Prostate gland (tissue), 2 donors: ENCODE measurements at regions not wholly inside any gene's neighbourhood (a gene's known extent, or its start where the extent isn't known, plus 50 kb on each side); places are given as distances from the start of the nearest gene placed in this dataset.

Source experiments
- POLR2A ChIP-seq: fragments of 450-650 bp; IDR thresholded peaks from one replicate; pipeline ENCODE4 v1.6.1; 2016; ENCODE audit warnings: antibody characterized with exemption, mild to moderate bottlenecking
- POLR2AphosphoS5 ChIP-seq: sonication (generic); formaldehyde crosslinking; IDR thresholded peaks from one replicate; pipeline ENCODE4 v1.6.1; 2017; ENCODE audit warnings: antibody characterized with exemption
- TF ChIP-seq, protein P1 (sequence below), 4 experiments: fragments of 200-600 bp in 2 of 4; fragments of 450-650 bp in 2 of 4; sonication (generic) in 2 of 4; IDR thresholded peaks; 1 replicate in 3 of 4; 2 replicates in 1 of 4; pipeline ENCODE4 v1.5.1; 2016 to 2019; ENCODE audit warnings: antibody characterized with exemption in 4 of 4, mild to moderate bottlenecking in 2 of 4, moderate library complexity in 2 of 4

DNA sequence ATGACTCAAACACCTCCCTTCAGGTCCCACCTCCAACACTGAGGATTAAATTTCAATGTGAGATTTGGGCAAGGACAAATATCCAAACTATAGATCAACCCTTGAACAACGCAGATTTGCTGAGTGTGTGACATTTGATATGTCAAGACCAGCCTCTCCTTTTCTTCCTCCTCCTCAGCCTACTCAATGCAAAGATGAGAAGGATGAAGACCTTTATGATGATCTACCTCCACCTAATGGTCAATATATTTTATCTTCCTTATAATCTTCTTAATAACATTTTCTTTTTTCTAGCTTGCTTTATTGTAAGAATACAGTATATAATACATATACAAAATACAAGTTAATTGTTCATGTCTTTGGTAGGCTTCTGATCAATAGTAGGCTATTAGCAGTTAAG, 67.5 kb upstream of the MPPED2 start:
- TF ChIP-seq, protein P1, sequence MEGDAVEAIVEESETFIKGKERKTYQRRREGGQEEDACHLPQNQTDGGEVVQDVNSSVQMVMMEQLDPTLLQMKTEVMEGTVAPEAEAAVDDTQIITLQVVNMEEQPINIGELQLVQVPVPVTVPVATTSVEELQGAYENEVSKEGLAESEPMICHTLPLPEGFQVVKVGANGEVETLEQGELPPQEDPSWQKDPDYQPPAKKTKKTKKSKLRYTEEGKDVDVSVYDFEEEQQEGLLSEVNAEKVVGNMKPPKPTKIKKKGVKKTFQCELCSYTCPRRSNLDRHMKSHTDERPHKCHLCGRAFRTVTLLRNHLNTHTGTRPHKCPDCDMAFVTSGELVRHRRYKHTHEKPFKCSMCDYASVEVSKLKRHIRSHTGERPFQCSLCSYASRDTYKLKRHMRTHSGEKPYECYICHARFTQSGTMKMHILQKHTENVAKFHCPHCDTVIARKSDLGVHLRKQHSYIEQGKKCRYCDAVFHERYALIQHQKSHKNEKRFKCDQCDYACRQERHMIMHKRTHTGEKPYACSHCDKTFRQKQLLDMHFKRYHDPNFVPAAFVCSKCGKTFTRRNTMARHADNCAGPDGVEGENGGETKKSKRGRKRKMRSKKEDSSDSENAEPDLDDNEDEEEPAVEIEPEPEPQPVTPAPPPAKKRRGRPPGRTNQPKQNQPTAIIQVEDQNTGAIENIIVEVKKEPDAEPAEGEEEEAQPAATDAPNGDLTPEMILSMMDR (IDR thresholded peaks at IDR 0.05): peak in 1 of 4 experiments; percentile 8
- no peak for TF ChIP-seq POLR2A
- no peak for TF ChIP-seq POLR2AphosphoS5
